ENCODE measurements at regions not wholly inside any gene's neighbourhood (a gene's known extent, or its start where the extent isn't known, plus 50 kb on each side); places are given as distances from the start of the nearest gene placed in this dataset.

DNA sequence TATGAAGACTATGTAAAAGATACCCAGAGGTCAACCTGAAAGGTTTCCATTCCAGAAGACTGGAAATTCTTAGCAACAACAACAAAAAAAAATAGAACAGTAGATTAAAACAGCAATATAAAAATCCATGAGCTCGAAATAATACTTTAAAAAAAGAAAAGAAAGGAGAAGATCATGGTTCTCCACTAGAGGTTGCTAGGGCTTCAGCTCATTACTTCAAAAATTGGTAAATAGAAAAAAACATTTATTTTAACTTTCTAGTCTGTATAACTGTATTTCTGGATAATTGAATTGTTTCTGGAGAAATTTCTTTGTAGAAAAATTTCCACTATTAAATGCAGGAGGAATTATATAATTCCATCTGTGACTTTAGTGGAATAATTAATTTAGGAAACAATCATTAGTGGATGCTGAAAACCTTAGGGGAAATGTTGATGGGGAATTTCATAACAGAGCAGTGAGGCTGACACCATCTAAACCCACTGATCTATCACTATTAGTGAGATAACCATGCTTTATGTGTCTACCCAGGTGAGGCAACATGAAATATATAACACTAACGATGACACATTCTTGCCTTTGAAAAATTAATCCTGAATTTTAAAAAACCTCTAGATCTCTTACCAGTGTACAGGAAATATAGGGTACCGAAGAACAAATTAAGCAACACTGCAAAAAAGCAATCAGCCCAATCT, 62.5 kb upstream of the SNRK start:
- H3K9me3 ChIP-seq, result peaks cover 7% of the 10 kb centered on the region
- ATAC-seq (no peak), DNase-seq (no peak)
- H3K36me3 ChIP-seq (ENCODE audit: low read depth), result no peaks in the 10 kb centered on the region
- H3K4me1 ChIP-seq (ENCODE audit: low read depth), result no peaks in the 10 kb centered on the region
- no peak overlapping the region for H3K4me3 ChIP-seq
- intact Hi-C loops (cut with DNase I, micrococcal nuclease), result no loop called here
- TF ChIP-seq, protein P1, sequence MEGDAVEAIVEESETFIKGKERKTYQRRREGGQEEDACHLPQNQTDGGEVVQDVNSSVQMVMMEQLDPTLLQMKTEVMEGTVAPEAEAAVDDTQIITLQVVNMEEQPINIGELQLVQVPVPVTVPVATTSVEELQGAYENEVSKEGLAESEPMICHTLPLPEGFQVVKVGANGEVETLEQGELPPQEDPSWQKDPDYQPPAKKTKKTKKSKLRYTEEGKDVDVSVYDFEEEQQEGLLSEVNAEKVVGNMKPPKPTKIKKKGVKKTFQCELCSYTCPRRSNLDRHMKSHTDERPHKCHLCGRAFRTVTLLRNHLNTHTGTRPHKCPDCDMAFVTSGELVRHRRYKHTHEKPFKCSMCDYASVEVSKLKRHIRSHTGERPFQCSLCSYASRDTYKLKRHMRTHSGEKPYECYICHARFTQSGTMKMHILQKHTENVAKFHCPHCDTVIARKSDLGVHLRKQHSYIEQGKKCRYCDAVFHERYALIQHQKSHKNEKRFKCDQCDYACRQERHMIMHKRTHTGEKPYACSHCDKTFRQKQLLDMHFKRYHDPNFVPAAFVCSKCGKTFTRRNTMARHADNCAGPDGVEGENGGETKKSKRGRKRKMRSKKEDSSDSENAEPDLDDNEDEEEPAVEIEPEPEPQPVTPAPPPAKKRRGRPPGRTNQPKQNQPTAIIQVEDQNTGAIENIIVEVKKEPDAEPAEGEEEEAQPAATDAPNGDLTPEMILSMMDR (IDR thresholded peaks at IDR 0.05), result no peak

DNA sequence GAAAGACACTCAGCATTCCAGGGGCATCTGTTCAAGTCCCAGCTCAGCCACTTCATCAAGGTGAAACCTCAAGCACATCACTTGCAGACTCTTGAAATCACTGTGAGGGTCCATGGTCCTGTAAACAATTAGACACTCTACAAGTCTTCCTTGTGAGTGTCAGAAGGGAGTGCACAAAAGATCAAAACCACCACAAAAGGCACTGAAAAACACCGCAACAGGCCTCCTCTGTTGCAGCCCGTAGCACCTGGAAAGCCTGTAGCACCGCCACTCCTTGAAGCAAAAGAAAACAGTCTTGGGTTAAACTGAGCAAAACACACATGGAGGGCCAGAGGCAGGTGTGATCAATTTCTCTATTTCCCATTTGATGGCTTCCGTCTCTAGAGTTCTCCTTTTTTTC, 63.8 kb upstream of the SNRK start:
- no peaks in the 10 kb centered on the region for H3K36me3 ChIP-seq (ENCODE audit: low read depth)
- peaks cover 5% of the 10 kb centered on the region for H3K9me3 ChIP-seq
- intact Hi-C loops (cut with DNase I, micrococcal nuclease), result no loop called here
- TF ChIP-seq, protein P1 (IDR thresholded peaks at IDR 0.05), result no peak
- H3K4me3 ChIP-seq, result no peak overlapping the region
- ATAC-seq (no peak), DNase-seq (no peak)
- no peaks in the 10 kb centered on the region for H3K4me1 ChIP-seq (ENCODE audit: low read depth)

DNA sequence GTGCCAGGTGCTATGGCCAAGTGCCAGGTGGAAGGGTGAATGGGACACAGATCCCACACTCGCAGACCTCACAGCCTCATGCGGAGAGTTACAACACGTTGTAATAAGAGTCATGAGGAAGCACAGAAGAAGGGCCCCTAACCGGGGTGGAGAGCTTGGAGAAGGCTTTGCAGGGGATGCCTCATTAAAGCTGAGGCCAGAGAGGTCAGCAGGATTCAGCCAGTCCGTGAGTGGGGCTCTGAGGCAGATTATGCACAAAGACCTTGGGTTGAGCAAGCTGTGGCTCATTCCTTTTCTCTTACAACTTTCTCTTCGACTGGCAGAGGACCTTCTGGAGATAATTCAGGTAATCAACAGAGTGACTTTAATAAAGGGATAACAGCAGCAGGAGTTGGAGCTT, 65.3 kb upstream of the SNRK start:
- TF ChIP-seq, protein P1 (IDR thresholded peaks at IDR 0.05), result no peak
- Histone ChIP-seq H3K9me3 (no peaks in the 10 kb centered on the region), H3K4me1 (ENCODE audit: low read depth) (no peaks in the 10 kb centered on the region), H3K4me3 (no peak overlapping the region), H3K36me3 (ENCODE audit: low read depth) (no peaks in the 10 kb centered on the region)
- DNase-seq, result no peak
- ATAC-seq, result no peak
- intact Hi-C loops (cut with DNase I, micrococcal nuclease), result no loop called here

DNA sequence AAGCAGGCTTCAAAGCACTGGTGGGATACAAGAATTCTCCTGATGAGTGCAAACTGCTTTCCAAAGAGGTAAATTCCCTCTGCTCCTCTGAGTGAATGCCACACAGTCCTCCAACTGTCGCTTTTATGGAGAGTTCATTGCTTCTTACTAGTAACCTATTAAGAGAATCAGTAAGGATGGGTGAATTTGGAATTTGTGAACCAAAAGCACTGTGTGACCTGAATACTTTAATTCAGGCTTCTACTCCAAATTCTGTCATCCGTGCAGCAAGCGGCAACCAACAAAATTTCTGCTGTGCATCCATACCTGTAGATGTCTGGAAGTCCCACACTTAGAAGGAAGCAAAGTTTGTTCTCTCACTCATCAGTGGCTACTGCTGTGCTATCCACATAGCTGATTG, 66.7 kb upstream of the SNRK start:
- no peak for ATAC-seq
- TF ChIP-seq, protein P1 (IDR thresholded peaks at IDR 0.05), result no peak
- Histone ChIP-seq H3K36me3 (ENCODE audit: low read depth) (no peaks in the 10 kb centered on the region), H3K4me3 (no peak overlapping the region), H3K4me1 (ENCODE audit: low read depth) (no peaks in the 10 kb centered on the region), H3K9me3 (no peaks in the 10 kb centered on the region)
- intact Hi-C loops (cut with DNase I, micrococcal nuclease), result no loop called here
- no peak for DNase-seq

DNA sequence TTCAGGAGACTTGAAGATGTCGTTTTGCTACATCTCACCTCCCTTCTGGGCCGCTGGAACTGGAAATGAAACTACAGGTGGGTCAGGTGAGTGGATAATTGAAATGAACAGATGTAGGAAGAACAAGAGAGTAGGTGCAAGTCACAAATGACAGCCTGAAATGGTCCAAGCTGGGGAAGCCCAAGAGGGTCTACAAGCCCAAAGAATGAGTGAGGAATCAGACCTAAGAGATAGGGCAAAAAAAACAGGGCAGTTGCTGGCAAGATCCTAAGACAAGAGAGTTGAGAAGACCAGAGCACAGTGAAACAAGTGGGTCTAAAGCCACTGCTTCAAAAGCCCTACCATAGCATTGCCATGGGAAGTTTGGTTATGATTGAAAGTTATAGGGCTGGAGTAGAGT, 67.4 kb upstream of the SNRK start:
- TF ChIP-seq, protein P1 (IDR thresholded peaks at IDR 0.05), result no peak
- intact Hi-C loops (cut with DNase I, micrococcal nuclease), result no loop called here
- Histone ChIP-seq H3K4me3 (no peak overlapping the region), H3K4me1 (ENCODE audit: low read depth) (no peaks in the 10 kb centered on the region), H3K9me3 (no peaks in the 10 kb centered on the region), H3K36me3 (ENCODE audit: low read depth) (no peaks in the 10 kb centered on the region)
- DNase-seq, result no peak
- no peak for ATAC-seq

DNA sequence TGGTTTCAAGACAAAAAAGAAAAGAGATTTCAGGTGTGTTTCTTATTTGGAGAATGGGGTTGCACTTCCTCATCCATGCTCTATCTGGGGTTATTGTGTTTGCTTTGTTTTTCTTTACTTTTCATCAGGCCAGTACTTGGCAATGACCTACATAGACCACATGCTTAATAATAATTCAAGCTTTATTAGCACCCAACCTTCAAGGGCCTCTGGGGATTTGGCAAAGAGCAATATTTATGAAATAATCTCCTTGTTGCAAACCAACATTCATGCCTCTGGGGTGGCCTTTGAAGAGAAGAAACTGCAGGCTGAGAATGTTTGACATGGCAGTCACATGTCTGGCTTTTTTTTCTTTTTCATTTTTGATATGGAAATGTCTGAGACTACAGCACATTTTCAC, 68.2 kb upstream of the SNRK start:
- Histone ChIP-seq H3K4me1 (ENCODE audit: low read depth) (no peaks in the 10 kb centered on the region), H3K36me3 (ENCODE audit: low read depth) (no peaks in the 10 kb centered on the region), H3K9me3 (no peaks in the 10 kb centered on the region), H3K4me3 (no peak overlapping the region)
- TF ChIP-seq, protein P1 (IDR thresholded peaks at IDR 0.05), result no peak
- intact Hi-C loops (cut with DNase I, micrococcal nuclease), result no loop called here
- DNase-seq (no peak), ATAC-seq (no peak)

All from mucosa of descending colon (tissue), 3 donors.